K562 (cell line): ENCODE measurements at regions not wholly inside any gene's neighbourhood (a gene's known extent, or its start where the extent isn't known, plus 50 kb on each side); places are given as distances from the start of the nearest gene placed in this dataset.

ENCODE experiments used
- ATAC-seq: fragments of 200-7000 bp; cut with Tn5 transposase; 3 replicates; pipeline ENCODE4 v1.9.1; 2020; ENCODE audit warnings: moderate library complexity
- BruUV-seq: library from RNA; stranded (reverse); fragments of 400-500 nt; replicated peaks from 2 replicates; lab custom pipeline; 2021; lab: Mats Ljungman, UMichigan
- CTCF ChIA-PET: fragments of 300-600 bp; formaldehyde crosslinking; extraction: SDS; loops from one replicate; lab custom pipeline; 2021; ENCODE audit warnings: low intra/inter-chr PET ratio; lab: Yijun Ruan, JAX
- POLR2A ChIA-PET: fragments of 300-600, 350-650 bp; sonication (Branson Sonifier 250); formaldehyde crosslinking; extraction: SDS; loops from one replicate; lab custom pipeline; 2021; ENCODE audit warnings: antibody characterized with exemption, inconsistent platforms; lab: Yijun Ruan, JAX
- DNase-seq, 4 experiments: peaks; one replicate each; pipeline versions ENCODE4 v3.0.0 to v3.0.0-alpha.2; 2011 to 2018; ENCODE audit warnings: low spot score in 3 of 4, mixed read lengths in 3 of 4; ENCODE audit errors: extremely low read depth in 1 of 4
- FAIRE-seq: peaks from 2 replicates; lab custom pipeline; 2011; peaks lifted over from hg19 to GRCh38; lab: Jason Lieb, UNC
- H2AFZ ChIP-seq: 2 replicates; pipeline ENCODE4 v1.6.0; 2011; ENCODE audit warnings: low read depth, low read length, control low read depth, inconsistent platforms
- H3K27ac ChIP-seq: fragments of 200-600 bp; 3 replicates; pipeline ENCODE4 v1.8.0; 2011; ENCODE audit warnings: low read depth, mild to moderate bottlenecking, control low read depth, inconsistent platforms, low read length, moderate library complexity, mixed read lengths; ENCODE audit errors: extremely low read depth
- H3K27me3 ChIP-seq, 2 experiments: fragments of 300-600 bp in 1 of 2; 2 replicates in 1 of 2; 3 replicates in 1 of 2; pipeline versions ENCODE4 v1.6.0 to v1.8.0; 2011; ENCODE audit warnings: inconsistent platforms in 2 of 2, low read length in 2 of 2, mild to moderate bottlenecking in 1 of 2, mixed read lengths in 1 of 2, moderate library complexity in 1 of 2; ENCODE audit not compliant: control insufficient read depth in 2 of 2, insufficient read depth in 2 of 2
- H3K36me3 ChIP-seq: fragments of 300-600 bp; 3 replicates; pipeline ENCODE4 v1.8.0; 2011; ENCODE audit warnings: mild to moderate bottlenecking, low read length, inconsistent platforms; ENCODE audit not compliant: control insufficient read depth, insufficient read depth
- H3K4me1 ChIP-seq, 2 experiments: fragments of 200-600 bp in 1 of 2; replicated peaks in 1 of 2; 2 replicates in 1 of 2; 3 replicates in 1 of 2; pipeline versions ENCODE4 v1.5.1 to v1.8.0; 2011; ENCODE audit warnings: inconsistent platforms in 2 of 2, low read length in 2 of 2, mild to moderate bottlenecking in 1 of 2, mixed read lengths in 1 of 2, moderate library complexity in 1 of 2; ENCODE audit not compliant: control insufficient read depth in 2 of 2, insufficient read depth in 2 of 2
- H3K4me2 ChIP-seq: 2 replicates; pipeline ENCODE4 v1.6.1; 2011; ENCODE audit warnings: low read length, control low read depth, inconsistent platforms, mixed read lengths; ENCODE audit not compliant: insufficient read depth
- H3K4me3 ChIP-seq: fragments of 200-600 bp; sonication (generic), shearing (Covaris generic); 2 replicates; pipeline ENCODE4 v1.5.1; 2016; ENCODE audit warnings: control low read depth, inconsistent platforms
- H3K79me2 ChIP-seq: fragments of 200-600 bp; 3 replicates; pipeline ENCODE4 v1.8.0; 2011; ENCODE audit warnings: low read length, inconsistent platforms; ENCODE audit not compliant: control insufficient read depth, insufficient read depth
- H3K9ac ChIP-seq, 2 experiments: 2 replicates each; pipeline versions ENCODE4 v1.6.0 to v1.6.1; 2011; ENCODE audit warnings: low read depth in 2 of 2, low read length in 2 of 2, control low read depth in 1 of 2, inconsistent platforms in 1 of 2, mild to moderate bottlenecking in 1 of 2, mixed read lengths in 1 of 2; ENCODE audit not compliant: insufficient read depth in 1 of 2
- H3K9me1 ChIP-seq: one replicate; pipeline ENCODE4 v1.6.0; 2011; ENCODE audit warnings: inconsistent platforms, mild to moderate bottlenecking, low read length, moderate library complexity; ENCODE audit not compliant: control insufficient read depth, insufficient read depth
- H3K9me3 ChIP-seq: replicated peaks from 2 replicates; pipeline ENCODE4 v1.5.1; 2011; ENCODE audit warnings: low read depth, low read length, inconsistent platforms; ENCODE audit not compliant: control insufficient read depth, insufficient read depth
- H4K20me1 ChIP-seq: replicated peaks from 2 replicates; pipeline ENCODE4 v1.6.1; 2011; ENCODE audit warnings: low read length, inconsistent platforms, mixed read lengths; ENCODE audit not compliant: control insufficient read depth, insufficient read depth
- CCAR2 ChIP-seq: fragments of 200-400 bp; formaldehyde crosslinking; IDR thresholded peaks from 2 replicates; pipeline ENCODE4 v1.6.1; 2017; ENCODE audit warnings: mild to moderate bottlenecking, low read depth, low read length
- DACH1 ChIP-seq: fragments of 450-650 bp; IDR thresholded peaks from 2 replicates; pipeline ENCODE4 v1.6.1; 2018; ENCODE audit not compliant: partially characterized antibody
- FOXJ3 ChIP-seq: sonication (generic); formaldehyde crosslinking; IDR thresholded peaks from 2 replicates; pipeline ENCODE4 v1.4.0; 2020; ENCODE audit warnings: mild to moderate bottlenecking, missing genetic modification reagents
- JUND ChIP-seq, 2 experiments: IDR thresholded peaks; 2 replicates in 1 of 2; 3 replicates in 1 of 2; pipeline ENCODE4 v1.6.1; 2011; ENCODE audit warnings: borderline replicate concordance in 2 of 2, low read depth in 2 of 2, low read length in 2 of 2, improper control_type of control experiment in 1 of 2, missing biosample characterization in 1 of 2, missing genetic modification characterization in 1 of 2, missing genetic modification reagents in 1 of 2
- KAT2B ChIP-seq: IDR thresholded peaks from one replicate; pipeline ENCODE4 v1.6.1; 2012; ENCODE audit warnings: low read depth, mild to moderate bottlenecking, control low read depth, inconsistent platforms, low read length, moderate library complexity
- NUFIP1 ChIP-seq: fragments of 450-650 bp; IDR thresholded peaks from 2 replicates; pipeline ENCODE4 v1.6.1; 2018; ENCODE audit not compliant: partially characterized antibody
- POLR2AphosphoS5 ChIP-seq: IDR thresholded peaks from 2 replicates; pipeline ENCODE4 v1.6.1; 2011; ENCODE audit warnings: mild to moderate bottlenecking, low read depth, low read length, moderate library complexity; ENCODE audit not compliant: control insufficient read depth, insufficient read depth
- RBM14 ChIP-seq: fragments of 200-400 bp; formaldehyde crosslinking; IDR thresholded peaks from 2 replicates; pipeline ENCODE4 v1.6.1; 2018; ENCODE audit warnings: low read depth, mild to moderate bottlenecking, low read length, moderate library complexity, borderline replicate concordance; ENCODE audit not compliant: insufficient read depth
- SMAD2 ChIP-seq: fragments of 150-350 bp; IDR thresholded peaks from 2 replicates; pipeline ENCODE4 v1.6.1; 2014; ENCODE audit warnings: low read depth, mild to moderate bottlenecking, low read length
- SMAD4 ChIP-seq: fragments of 250-450 bp; sonication (Bioruptor Pico); conservative IDR thresholded peaks from 2 replicates; pipeline ENCODE4 v1.8.0; 2021; ENCODE audit warnings: inconsistent platforms, mild to moderate bottlenecking, moderate library complexity
- SREBF2 ChIP-seq: sonication (generic); formaldehyde crosslinking; IDR thresholded peaks from 2 replicates; pipeline ENCODE4 v1.4.0; 2020; ENCODE audit warnings: mild to moderate bottlenecking, missing genetic modification reagents
- ZBTB7A ChIP-seq: IDR thresholded peaks from 2 replicates; pipeline ENCODE4 v1.6.1; 2011; ENCODE audit warnings: low read depth, mild to moderate bottlenecking, low read length, moderate library complexity, borderline replicate concordance; ENCODE audit not compliant: control insufficient read depth
- ZNF121 ChIP-seq: sonication (generic); formaldehyde crosslinking; conservative IDR thresholded peaks from 2 replicates; pipeline ENCODE4 v1.8.0; 2022; ENCODE audit warnings: missing genetic modification reagents
- ZNF384 ChIP-seq: IDR thresholded peaks from 2 replicates; pipeline ENCODE4 v1.6.1; 2012; ENCODE audit warnings: low read depth, low read length, improper control_type of control experiment
- ZNF778 ChIP-seq: fragments of 450-650 bp; formaldehyde crosslinking; IDR thresholded peaks from 2 replicates; pipeline ENCODE4 v1.4.0; 2020; ENCODE audit warnings: mild to moderate bottlenecking, moderate library complexity
- WGBS: fragments of 100-300 bp; shearing (Covaris generic); methylation state at CpG from one replicate; pipeline ENCODE4 v1.1.6; 2016; ENCODE audit warnings: low coverage, mixed read lengths; ENCODE audit not compliant: insufficient coverage; ENCODE audit errors: missing lambda C conversion rate; 5-methylcytosine and 5-hydroxymethylcytosine counted together
- in situ Hi-C: fragments of 300-500 bp; cut with MboI; formaldehyde crosslinking; loops from 4 replicates; pipeline ENCODE4 v1.15.0; 2018; ENCODE audit warnings: inconsistent platforms, mixed read lengths
- intact Hi-C: fragments of 100-400 bp; cut with micrococcal nuclease; formaldehyde crosslinking; loops from 2 replicates; pipeline ENCODE4 v1.14.2; 2022
- TF ChIP-seq, protein P1 (sequence below), 3 experiments: IDR thresholded peaks in 2 of 3; conservative IDR thresholded peaks in 1 of 3; 2 replicates each; pipeline ENCODE4 v1.5.1; 2011 to 2012; ENCODE audit warnings: low read length in 3 of 3, mild to moderate bottlenecking in 3 of 3, control low read depth in 2 of 3, improper control_type of control experiment in 1 of 3, inconsistent platforms in 1 of 3, low read depth in 1 of 3, mixed read lengths in 1 of 3, moderate library complexity in 1 of 3; ENCODE audit not compliant: insufficient read depth in 2 of 3

DNA sequence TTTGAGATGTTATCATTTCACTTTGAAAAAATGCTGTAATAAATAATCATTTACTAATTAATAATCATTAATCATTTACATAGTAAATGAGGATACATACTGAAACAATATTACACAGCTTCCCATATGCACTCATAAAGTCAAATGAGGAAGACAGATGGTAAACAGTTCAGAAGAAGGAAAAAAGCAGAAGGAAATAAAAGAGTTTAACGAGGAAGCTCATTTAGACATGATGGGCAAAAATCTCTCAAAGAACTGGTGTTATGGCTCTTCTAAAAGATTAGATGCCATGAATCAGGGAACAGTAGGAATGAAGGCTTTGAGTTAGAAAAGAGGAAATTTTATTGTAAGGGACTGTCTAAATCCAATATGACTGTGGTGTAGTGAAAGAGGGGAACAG is 347.6 kb downstream of the PTPRC start:
- Histone ChIP-seq H3K4me2 (no peak overlapping the region), H3K4me3 (no peak overlapping the region), H3K36me3 (no peaks in the 10 kb centered on the region), H3K9me3 (no peaks in the 10 kb centered on the region), H3K27me3 (no peaks in the 10 kb centered on the region), H2AFZ (no peak overlapping the region), H3K4me1 (no peaks in the 10 kb centered on the region), H4K20me1 (no peaks in the 10 kb centered on the region), H3K79me2 (no peaks in the 10 kb centered on the region), H3K27ac (no peak overlapping the region), H3K9me1 (no peaks in the 10 kb centered on the region), H3K9ac (no peak overlapping the region)
- BruUV-seq = no TSS peak
- 0% methylated on average over 1 of the region's 1 CpG for WGBS
- TF ChIP-seq KAT2B (no peak), SREBF2 (CRISPR knock-in tag) (no peak)
- POLR2A ChIA-PET = no interaction called here
- DNase-seq = no peak
- intact Hi-C loops = no loop called here
- no peak for FAIRE-seq
- no peak for ATAC-seq
- in situ Hi-C loops = no loop called here
- CTCF ChIA-PET = no interaction called here

DNA sequence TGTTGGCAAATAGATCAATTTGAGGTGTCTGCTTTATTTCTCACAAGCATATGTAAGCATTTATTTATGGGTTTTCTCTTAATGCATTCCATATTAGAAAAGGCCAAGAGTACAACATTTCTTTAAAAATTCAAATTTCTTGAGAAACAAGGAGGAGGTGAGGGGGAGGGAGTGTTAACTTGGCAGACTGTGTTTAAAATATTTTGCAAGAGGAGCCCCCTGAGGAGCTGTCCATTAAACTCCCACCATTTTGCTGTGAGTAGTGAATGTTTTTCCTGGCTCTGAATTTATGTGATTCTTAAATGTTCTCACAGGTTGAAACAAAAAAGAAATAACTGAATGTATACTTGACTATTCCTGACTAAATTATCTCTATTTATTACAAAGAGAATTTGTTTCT is 363.8 kb downstream of the PTPRC start:
- no peaks in the 10 kb centered on the region for H3K4me1 ChIP-seq
- H3K9ac ChIP-seq = no peak overlapping the region
- ChIA-PET POLR2A (no interaction called here), CTCF (no interaction called here)
- no peaks in the 10 kb centered on the region for H3K79me2 ChIP-seq
- H3K27ac ChIP-seq = no peak overlapping the region
- FAIRE-seq (no peak), DNase-seq (no peak), ATAC-seq (no peak)
- H4K20me1 ChIP-seq = no peaks in the 10 kb centered on the region
- intact Hi-C loops = no loop called here
- H2AFZ ChIP-seq = no peak overlapping the region
- H3K4me3 ChIP-seq = no peak overlapping the region
- no TSS peak for BruUV-seq
- in situ Hi-C loops = no loop called here
- H3K27me3 ChIP-seq = no peaks in the 10 kb centered on the region
- no peak overlapping the region for H3K4me2 ChIP-seq
- H3K9me3 ChIP-seq = no peaks in the 10 kb centered on the region
- H3K9me1 ChIP-seq = no peaks in the 10 kb centered on the region
- H3K36me3 ChIP-seq = no peaks in the 10 kb centered on the region
- TF ChIP-seq SMAD2 (no peak), RBM14 (no peak), JUND (IDR thresholded peaks at IDR 0.05; ENCODE audit: borderline replicate concordance, low read depth, low read length) (no peak), JUND (tag; IDR thresholded peaks at IDR 0.05; ENCODE audit: borderline replicate concordance, low read depth, low read length) (no peak), NUFIP1 (no peak), ZBTB7A (no peak), FOXJ3 (CRISPR knock-in tag) (no peak), CCAR2 (no peak), ZNF121 (CRISPR knock-in tag) (no peak), POLR2AphosphoS5 (no peak), ZNF384 (no peak), DACH1 (no peak), ZNF778 (CRISPR knock-in tag) (no peak), SMAD4 (no peak)
- TF ChIP-seq, protein P1, sequence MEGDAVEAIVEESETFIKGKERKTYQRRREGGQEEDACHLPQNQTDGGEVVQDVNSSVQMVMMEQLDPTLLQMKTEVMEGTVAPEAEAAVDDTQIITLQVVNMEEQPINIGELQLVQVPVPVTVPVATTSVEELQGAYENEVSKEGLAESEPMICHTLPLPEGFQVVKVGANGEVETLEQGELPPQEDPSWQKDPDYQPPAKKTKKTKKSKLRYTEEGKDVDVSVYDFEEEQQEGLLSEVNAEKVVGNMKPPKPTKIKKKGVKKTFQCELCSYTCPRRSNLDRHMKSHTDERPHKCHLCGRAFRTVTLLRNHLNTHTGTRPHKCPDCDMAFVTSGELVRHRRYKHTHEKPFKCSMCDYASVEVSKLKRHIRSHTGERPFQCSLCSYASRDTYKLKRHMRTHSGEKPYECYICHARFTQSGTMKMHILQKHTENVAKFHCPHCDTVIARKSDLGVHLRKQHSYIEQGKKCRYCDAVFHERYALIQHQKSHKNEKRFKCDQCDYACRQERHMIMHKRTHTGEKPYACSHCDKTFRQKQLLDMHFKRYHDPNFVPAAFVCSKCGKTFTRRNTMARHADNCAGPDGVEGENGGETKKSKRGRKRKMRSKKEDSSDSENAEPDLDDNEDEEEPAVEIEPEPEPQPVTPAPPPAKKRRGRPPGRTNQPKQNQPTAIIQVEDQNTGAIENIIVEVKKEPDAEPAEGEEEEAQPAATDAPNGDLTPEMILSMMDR (IDR thresholded peaks at IDR 0.05 in 2 of 3, conservative IDR thresholded peaks at IDR 0.05 in 1 of 3; ENCODE audit: insufficient read depth in 2 of 3, low read depth in 1 of 3, low read length in 3 of 3) = no peak
